Ovary (tissue), 3 donors: ENCODE measurements at regions not wholly inside any gene's neighbourhood (a gene's known extent, or its start where the extent isn't known, plus 50 kb on each side); places are given as distances from the start of the nearest gene placed in this dataset.

ENCODE experiments used
- EP300 ChIP-seq: sonication (generic); formaldehyde crosslinking; IDR thresholded peaks from one replicate; pipeline ENCODE4 v1.6.1; 2017; ENCODE audit warnings: antibody characterized with exemption
- TF ChIP-seq, protein P1 (sequence below), 3 donors: fragments of 450-650 bp in 2 of 3; fragments of 200-600 bp in 1 of 3; IDR thresholded peaks; one replicate each; pipeline versions ENCODE4 v1.5.1 to v1.8.0; 2016 to 2022; ENCODE audit warnings: antibody characterized with exemption in 3 of 3, mild to moderate bottlenecking in 1 of 3
- donor health status: DM: no; HTN: no; CAD: no.

DNA sequence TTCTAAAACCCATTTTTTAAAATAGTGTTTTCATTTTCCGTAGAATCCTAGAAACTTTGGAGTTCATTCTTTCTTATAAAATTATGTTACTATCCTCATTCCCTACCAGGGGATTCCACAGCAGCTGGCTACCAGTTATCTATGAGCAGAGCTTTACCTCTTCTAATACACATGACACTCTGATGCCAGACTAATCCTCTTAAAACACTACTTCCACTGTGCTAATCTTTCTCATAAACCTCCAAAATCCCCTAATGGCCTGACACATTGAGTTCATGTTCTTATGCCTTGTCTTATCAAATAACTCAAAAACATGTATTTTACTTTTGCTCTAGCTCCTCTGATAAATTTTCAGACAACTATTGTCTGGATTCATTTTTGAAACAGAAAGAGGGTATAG, 633.6 kb upstream of the FTMT start:
- TF ChIP-seq, protein P1, sequence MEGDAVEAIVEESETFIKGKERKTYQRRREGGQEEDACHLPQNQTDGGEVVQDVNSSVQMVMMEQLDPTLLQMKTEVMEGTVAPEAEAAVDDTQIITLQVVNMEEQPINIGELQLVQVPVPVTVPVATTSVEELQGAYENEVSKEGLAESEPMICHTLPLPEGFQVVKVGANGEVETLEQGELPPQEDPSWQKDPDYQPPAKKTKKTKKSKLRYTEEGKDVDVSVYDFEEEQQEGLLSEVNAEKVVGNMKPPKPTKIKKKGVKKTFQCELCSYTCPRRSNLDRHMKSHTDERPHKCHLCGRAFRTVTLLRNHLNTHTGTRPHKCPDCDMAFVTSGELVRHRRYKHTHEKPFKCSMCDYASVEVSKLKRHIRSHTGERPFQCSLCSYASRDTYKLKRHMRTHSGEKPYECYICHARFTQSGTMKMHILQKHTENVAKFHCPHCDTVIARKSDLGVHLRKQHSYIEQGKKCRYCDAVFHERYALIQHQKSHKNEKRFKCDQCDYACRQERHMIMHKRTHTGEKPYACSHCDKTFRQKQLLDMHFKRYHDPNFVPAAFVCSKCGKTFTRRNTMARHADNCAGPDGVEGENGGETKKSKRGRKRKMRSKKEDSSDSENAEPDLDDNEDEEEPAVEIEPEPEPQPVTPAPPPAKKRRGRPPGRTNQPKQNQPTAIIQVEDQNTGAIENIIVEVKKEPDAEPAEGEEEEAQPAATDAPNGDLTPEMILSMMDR (IDR thresholded peaks at IDR 0.05) = no peak
- no peak for TF ChIP-seq EP300
